AG04449 (cell line): ENCODE measurements at regions not wholly inside any gene's neighbourhood (a gene's known extent, or its start where the extent isn't known, plus 50 kb on each side); places are given as distances from the start of the nearest gene placed in this dataset.
A peak's percentile ranks its signal among the peaks of the same experiment; 100 is the strongest.

ENCODE experiments used
- CTCF ChIA-PET: fragments of 350-600 bp; formaldehyde crosslinking; extraction: SDS; loops from one replicate; lab custom pipeline; 2021; ENCODE audit warnings: antibody characterized with exemption; lab: Yijun Ruan, JAX
- POLR2A ChIA-PET: fragments of 400-600, 350-600 bp; formaldehyde crosslinking; extraction: SDS; loops from one replicate; lab custom pipeline; 2020; ENCODE audit warnings: antibody characterized with exemption, inconsistent platforms; lab: Yijun Ruan, JAX
- DNase-seq: peaks from one replicate; pipeline ENCODE4 v3.0.0-alpha.2; 2010; ENCODE audit warnings: low read depth, low spot score
- H3K4me3 ChIP-seq: 2 replicates; pipeline ENCODE4 v1.5.1; 2011; ENCODE audit warnings: low read depth, mild to moderate bottlenecking, control low read depth, low read length
- CTCF ChIP-seq: IDR thresholded peaks from one replicate; pipeline ENCODE4 v1.5.1; 2011; ENCODE audit warnings: mild to moderate bottlenecking, moderate library complexity, low read length, control low read depth, inconsistent platforms; ENCODE audit not compliant: insufficient read depth; ENCODE audit errors: missing control alignments

- no peak overlapping the region for H3K4me3 ChIP-seq
- no peak for TF ChIP-seq CTCF
- no peak for DNase-seq
- ChIA-PET CTCF (no interaction called here), POLR2A (no interaction called here)
These were observed 177.8 kb upstream of the SCN7A start for GRCh38 chr2:166671801-166672200.

GRCh38 chr2:166671235-166671634 is 177.2 kb upstream of the SCN7A start:
- CTCF ChIA-PET, result no interaction called here
- no peak overlapping the region for H3K4me3 ChIP-seq
- POLR2A ChIA-PET, result no interaction called here
- TF ChIP-seq CTCF, result no peak
- no peak for DNase-seq

GRCh38 chr2:166665991-166666940 is 172.2 kb upstream of the SCN7A start:
- no peak for TF ChIP-seq CTCF
- no peak overlapping the region for H3K4me3 ChIP-seq
- peak; percentile 24 for DNase-seq
- ChIA-PET CTCF (no interaction called here), POLR2A (no interaction called here)

DNA sequence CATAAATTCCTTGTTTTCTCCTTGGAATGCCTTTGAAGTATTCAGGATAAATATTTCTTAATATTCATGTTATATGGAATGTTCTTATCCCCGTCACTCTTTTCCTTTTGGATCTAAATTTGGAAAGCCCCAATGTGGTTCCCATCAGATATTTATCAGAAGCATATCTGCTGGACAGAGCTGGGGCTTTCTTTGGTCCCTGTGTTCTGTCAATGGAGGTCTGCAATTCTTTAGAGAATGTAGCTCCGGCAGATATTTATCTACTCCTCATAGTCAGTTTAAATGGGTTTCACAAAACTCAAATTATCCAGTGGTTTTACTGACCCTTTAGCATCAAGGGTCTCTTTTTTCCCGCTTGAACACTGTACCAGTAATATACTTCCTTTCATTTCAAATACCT is 167.8 kb upstream of the SCN7A start:
- ChIA-PET POLR2A (no interaction called here), CTCF (no interaction called here)
- H3K4me3 ChIP-seq, result no peak overlapping the region
- DNase-seq, result no peak
- TF ChIP-seq CTCF, result no peak

DNA sequence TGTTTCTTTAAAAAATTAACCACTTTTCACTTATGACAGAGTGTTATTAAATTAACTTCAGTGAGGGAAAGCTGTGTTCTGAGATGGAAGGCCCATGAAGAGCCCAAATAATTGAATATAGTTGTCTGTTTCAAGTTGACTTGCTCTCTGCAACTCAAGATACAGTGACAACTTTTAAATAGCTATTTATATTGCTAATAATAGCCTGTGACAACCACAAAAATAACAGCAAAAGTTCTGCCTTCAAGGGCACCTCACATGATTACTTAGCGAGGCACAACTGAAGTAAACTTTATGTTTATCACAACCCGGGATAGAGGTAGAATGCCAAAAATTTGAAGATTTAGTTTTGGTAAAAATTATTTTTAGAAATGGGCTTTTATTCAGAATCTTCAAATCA is 167.3 kb upstream of the SCN7A start:
- POLR2A ChIA-PET, result no interaction called here
- TF ChIP-seq CTCF, result no peak
- no peak for DNase-seq
- CTCF ChIA-PET, result no interaction called here
- H3K4me3 ChIP-seq, result no peak overlapping the region

DNA sequence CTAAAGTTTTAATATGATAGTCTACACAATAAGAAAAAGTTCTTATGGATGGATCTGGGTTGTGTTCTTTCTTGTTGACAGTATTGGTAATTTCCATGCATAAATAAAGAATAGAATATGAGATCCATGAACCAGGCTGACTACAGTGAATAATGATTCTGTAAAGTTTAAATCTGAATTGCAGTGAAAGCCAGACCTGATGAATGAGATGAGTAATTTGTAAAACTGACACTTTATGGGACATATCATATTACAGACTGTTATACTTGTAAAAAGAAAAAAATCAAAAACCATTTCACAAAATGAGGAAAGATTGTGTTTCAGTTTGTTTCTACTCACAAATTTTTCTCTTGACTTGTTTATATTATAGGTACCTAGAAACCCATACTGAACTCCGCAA is 164.9 kb upstream of the SCN7A start:
- CTCF ChIA-PET, result no interaction called here
- TF ChIP-seq CTCF, result no peak
- no peak for DNase-seq
- no peak overlapping the region for H3K4me3 ChIP-seq
- POLR2A ChIA-PET, result no interaction called here
